Renal cortical epithelial cell (primary cell): ENCODE measurements at regions not wholly inside any gene's neighbourhood (a gene's known extent, or its start where the extent isn't known, plus 50 kb on each side); places are given as distances from the start of the nearest gene placed in this dataset.

ENCODE experiments used
- DNase-seq: peaks from one replicate; pipeline ENCODE4 v3.0.0-alpha.2; 2011; ENCODE audit warnings: low read depth

DNA sequence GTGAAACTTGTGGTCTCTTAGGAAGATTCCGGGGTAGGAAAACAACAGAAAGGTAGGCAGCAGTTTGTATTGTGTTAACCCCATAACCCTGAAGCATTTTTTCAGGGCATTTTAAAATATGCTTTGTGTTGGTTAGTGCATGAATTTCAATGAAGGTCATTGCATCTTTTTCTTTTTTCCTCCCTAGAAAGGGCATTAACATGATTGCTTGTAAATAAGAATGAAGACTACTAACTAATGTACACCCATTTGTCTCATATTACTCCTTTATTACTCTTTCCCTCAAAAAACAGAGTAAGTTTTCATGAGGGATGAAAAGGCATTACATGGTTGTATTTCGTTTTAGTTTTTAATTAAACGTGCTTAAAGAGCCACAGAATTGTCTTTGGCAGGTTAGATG, 141.4 kb downstream of the OGFRL1 start:
- DNase-seq: no peak

- DNase-seq: no peak
Observed at GRCh38 chr6:71433441-71433840, 144.8 kb downstream of the OGFRL1 start.

GRCh38 chr6:71444222-71444621, 155.6 kb downstream of the OGFRL1 start:
- DNase-seq: peak; percentile 68

DNA sequence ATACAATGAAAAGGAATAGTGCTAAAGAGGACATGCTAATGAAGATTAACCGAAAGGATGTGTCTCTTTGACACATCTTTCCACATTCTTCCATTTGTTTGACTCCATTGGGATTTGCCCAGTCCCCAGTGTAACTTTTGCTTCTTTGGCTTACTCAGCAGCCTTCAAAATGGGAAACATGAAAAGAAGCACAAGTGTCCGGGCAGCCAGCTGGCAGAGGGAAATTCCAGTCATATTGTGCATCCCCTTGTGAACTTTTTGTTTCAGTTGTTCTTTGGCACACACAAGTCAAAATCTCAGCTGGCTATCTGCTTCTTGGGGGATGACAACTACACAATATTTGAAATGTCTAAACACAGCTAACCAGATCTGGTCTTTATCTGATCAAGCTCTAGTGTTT, 157.4 kb downstream of the OGFRL1 start:
- no peak for DNase-seq

- DNase-seq: no peak
Observed at GRCh38 chr6:71446470-71446869, 157.9 kb downstream of the OGFRL1 start.

DNA sequence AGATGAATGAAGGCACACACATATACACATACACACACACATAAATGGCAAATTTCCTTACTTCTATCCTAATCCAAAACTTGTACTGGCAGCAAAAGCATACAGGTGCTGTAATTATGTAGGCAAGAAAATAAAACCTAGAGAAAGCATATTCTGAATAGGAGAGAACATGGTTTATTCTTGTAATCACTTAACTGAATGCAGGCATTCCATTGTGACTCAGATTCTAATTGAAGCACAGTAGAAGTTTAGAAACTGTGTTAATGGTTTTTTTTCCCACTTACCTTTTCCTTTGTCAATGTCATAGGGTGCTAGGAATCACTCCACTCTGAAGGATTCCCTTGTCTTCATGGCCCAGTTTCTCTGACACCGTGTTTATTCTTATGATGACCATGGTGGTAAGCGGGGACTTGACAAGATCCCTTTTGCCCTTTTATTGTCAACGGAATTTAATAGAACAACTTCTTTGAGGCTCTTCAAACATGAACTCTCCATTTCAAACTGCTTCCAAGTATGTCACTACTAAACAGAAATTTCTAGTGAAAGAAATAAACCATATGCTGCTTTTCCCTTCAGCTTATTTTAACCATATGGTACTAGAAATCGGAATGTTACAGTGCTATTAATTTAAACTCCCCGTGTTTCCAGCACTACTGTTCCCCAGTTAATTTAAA, 164.2 kb downstream of the OGFRL1 start:
- peak; percentile 70 for DNase-seq

- DNase-seq: no peak
Observed at GRCh38 chr6:71453371-71453706, 164.7 kb downstream of the OGFRL1 start.

DNA sequence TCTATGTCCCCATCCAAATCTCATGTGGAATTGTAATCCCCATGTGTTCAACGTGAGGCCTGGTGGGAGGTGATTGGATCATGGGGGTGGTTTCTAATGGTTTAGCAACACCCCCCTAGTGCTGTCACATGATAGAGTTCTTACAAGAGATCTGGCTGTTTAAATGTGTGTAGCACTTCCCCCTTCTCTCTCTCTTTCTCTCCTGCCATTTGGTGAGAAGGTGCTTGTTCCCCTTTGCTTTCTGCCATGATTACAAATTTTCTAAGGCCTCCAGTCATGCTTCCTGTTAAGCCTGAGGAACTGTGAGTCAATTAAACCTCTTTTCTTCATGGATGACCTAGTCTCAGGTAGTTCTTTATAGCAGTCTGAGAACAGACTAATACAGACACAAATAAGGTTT, 165.4 kb downstream of the OGFRL1 start:
- peak; percentile 59 for DNase-seq

DNA sequence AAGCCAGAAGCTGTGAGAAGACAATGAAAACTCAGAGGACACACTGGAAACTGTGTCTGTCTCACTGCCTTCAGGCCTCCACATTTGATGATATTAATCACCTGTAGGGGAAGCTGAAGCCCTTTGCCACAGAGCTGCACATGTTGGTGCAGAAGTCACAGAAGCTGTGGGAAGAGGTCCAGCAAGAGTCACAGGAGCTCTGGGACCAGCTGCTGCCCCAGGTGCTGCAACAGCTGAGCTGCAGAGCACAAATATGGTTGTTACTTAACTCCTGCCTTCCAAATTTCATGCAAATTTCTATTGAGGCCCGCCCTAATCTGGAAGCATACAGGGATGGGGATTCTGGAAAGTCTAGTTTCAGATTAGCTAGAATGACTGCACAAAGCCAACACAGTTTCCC, 169.3 kb downstream of the OGFRL1 start:
- DNase-seq: no peak

GRCh38 chr6:71459162-71459561, 170.6 kb downstream of the OGFRL1 start:
- no peak for DNase-seq

- peak; percentile 90 for DNase-seq
Observed at GRCh38 chr6:71460933-71461332, 172.3 kb downstream of the OGFRL1 start.

DNA sequence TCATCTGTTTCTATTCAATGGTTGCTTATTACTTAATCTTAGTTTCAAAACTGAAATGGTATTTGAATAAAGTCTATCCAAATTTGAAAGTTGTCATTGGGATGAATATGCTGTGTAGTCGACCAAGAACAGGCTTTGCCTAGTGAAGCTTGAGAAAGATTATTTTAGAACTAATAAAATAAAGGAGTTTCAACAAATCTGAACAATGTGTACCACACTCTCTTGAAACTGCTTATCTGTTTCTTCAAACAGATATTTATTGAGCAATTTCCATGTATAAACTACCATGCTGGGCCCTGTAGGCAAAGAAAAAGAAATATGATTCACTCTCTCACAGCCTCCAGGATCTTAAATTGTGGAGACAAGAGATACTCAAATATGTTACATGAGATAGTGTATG, 174.4 kb downstream of the OGFRL1 start:
- DNase-seq: no peak

GRCh38 chr6:71465096-71465495, 176.5 kb downstream of the OGFRL1 start:
- no peak for DNase-seq

GRCh38 chr6:71466362-71466761, 177.8 kb downstream of the OGFRL1 start:
- DNase-seq: no peak

DNA sequence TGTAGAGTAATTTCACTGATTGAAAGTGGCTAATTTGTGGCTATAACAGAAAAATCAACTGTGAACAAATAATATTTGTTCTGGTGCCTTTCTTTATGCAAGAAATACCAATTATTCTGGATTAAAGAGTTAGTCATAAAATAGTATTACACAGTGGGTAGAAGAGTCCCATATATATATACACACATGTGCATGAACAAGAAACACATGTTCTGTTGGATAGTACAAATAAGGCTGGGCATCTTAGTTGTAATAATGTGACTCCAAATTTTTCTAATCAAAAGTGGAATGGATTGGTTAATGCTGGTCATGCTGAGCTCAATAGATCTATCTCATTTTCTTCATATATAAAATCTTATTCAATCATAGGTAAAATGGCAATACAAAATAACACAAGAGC, 179.4 kb downstream of the OGFRL1 start:
- no peak for DNase-seq

DNA sequence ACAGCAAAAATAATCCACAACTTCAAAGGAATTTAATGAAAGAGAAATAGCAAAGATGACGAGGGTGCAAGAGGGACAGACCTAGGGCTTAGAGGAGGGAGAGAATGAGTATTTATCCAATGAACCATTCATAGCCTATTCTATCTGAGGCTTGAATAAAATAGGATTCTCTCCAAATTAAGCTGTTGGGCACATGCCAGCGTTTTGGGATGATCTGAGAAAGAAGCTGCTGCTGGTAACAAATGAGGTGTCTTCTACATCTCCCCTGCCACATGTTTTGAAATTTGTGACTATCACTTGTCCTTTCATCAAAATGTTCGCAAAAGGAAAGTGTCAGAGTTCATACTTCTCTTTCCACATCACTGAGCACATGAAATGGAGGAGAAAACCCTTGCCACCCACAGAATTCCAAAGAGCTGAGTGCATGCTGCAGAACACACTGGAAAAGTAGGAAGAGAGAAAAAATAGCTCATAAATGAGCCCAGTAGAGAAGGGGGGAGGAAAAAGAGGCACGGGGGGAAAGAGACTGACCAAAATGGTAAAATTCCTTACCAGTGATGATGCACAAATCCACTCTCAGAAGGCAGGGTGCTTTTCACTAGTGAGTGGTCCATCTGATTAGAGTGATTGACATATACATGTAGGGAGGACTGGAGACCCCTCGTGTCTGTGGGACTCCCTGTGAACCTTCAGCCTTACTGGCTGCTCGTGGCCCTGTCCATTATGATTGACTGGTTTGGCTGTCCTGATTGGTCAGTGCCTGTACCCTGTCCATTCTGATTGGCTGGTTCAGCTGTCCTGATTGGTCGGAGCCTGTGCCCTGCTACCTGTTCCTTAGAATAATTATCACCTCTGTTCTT, 180.5 kb downstream of the OGFRL1 start:
- DNase-seq: peak; percentile 99

- DNase-seq: no peak
Observed at GRCh38 chr6:71471718-71472117, 183.1 kb downstream of the OGFRL1 start.

GRCh38 chr6:71473926-71474325, 185.3 kb downstream of the OGFRL1 start:
- DNase-seq: peak; percentile 99

DNA sequence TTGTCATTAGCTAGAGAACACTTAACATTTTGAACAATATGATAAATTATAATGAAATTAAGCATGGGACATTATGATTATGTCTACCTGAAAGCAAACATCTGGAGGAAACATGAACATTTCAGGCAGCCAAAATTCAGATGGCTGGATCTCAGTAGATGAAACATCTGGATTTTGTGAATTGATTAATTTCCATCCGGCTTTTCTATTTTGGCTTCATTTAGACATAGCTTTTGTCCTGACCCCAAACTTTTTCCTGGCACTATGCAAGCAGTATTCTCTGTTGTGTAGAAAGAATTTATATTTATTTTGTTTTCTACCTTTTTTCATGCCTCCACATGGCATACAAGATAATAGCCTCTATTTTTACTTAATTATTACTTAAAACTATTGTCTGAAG, 186.3 kb downstream of the OGFRL1 start:
- no peak for DNase-seq

GRCh38 chr6:71476371-71476770, 187.8 kb downstream of the OGFRL1 start:
- DNase-seq: no peak

GRCh38 chr6:71476872-71477271, 188.3 kb downstream of the OGFRL1 start:
- DNase-seq: no peak

DNA sequence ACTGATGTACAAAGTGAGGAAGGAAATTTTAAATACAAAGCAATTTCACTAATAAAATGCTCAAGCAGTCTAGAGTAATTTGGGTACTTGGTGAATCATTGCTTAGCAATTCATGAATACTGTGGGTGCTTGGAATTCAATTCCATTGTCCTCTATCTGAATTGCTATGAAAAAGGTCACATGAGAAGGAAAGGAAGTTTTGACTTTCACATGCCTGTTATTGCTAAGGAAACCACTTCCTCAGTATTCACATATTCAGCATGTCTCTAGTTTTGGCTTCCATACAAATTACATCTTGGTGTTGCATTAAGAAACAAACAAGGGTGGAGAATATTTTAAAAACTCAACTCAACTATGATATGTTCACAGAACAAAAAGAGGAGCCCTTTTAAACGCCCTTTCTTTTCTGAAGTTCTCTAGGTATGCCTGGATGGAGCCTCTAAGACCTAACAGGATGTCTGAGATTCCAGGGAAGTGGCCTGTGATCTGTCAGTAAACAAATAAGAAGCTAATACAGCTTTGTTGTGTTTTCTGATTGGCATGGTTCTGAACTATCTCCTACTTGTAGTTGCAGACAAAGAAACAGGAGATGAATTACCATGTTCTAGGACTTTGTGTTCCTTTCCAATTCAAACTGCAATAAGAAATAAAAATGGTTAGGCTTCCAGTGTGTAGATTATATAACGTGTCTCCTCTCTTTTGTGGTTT, 190.4 kb downstream of the OGFRL1 start:
- DNase-seq: peak; percentile 100

GRCh38 chr6:71480577-71480976, 192.0 kb downstream of the OGFRL1 start:
- DNase-seq: no peak
